K562 (cell line): ENCODE measurements at regions not wholly inside any gene's neighbourhood (a gene's known extent, or its start where the extent isn't known, plus 50 kb on each side); places are given as distances from the start of the nearest gene placed in this dataset.

Experiments used
- CHD7 ChIP-seq: fragments of 200-600 bp; sonication (generic); IDR thresholded peaks from one replicate; pipeline ENCODE4 v1.6.1; 2012; ENCODE audit warnings: mild to moderate bottlenecking, low read depth, low read length, inconsistent platforms
- FOS ChIP-seq: IDR thresholded peaks from 3 replicates; pipeline ENCODE4 v1.6.1; 2011; ENCODE audit not compliant: insufficient read length; ENCODE audit errors: extremely low read depth
- PBX2 ChIP-seq, 2 experiments: IDR thresholded peaks in 1 of 2; conservative IDR thresholded peaks in 1 of 2; 2 replicates each; pipeline ENCODE4 v1.6.1; 2016; ENCODE audit warnings: low read depth in 2 of 2, mild to moderate bottlenecking in 1 of 2, missing compliant biosample characterization in 1 of 2, missing genetic modification characterization in 1 of 2, moderate library complexity in 1 of 2
- RCOR1 ChIP-seq, 2 experiments: IDR thresholded peaks; 2 replicates each; pipeline ENCODE4 v1.6.1; 2012; ENCODE audit warnings: low read depth in 2 of 2, low read length in 2 of 2, borderline replicate concordance in 1 of 2, improper control_type of control experiment in 1 of 2
- ZNF280B ChIP-seq: fragments of 250-450 bp; sonication (Bioruptor Pico); IDR thresholded peaks from 2 replicates; pipeline ENCODE4 v1.5.1; 2021; ENCODE audit warnings: mild to moderate bottlenecking
- ZNF347 ChIP-seq: fragments of 450-650 bp; formaldehyde crosslinking; IDR thresholded peaks from 2 replicates; pipeline ENCODE4 v1.4.0; 2020; ENCODE audit warnings: low read depth, mild to moderate bottlenecking, moderate library complexity
- ZNF449 ChIP-seq: fragments of 250-450 bp; sonication (Bioruptor Pico); IDR thresholded peaks from 2 replicates; pipeline ENCODE4 v1.8.0; 2022; ENCODE audit warnings: moderate library complexity, mild to moderate bottlenecking, inconsistent platforms

- TF ChIP-seq CHD7, result no peak
- TF ChIP-seq PBX2 (CRISPR knock-in tag; IDR thresholded peaks at IDR 0.05; ENCODE audit: low read depth), result no peak
- TF ChIP-seq PBX2 (tag; conservative IDR thresholded peaks at IDR 0.05; ENCODE audit: low read depth), result no peak
- no peak for TF ChIP-seq ZNF347
- no peak for TF ChIP-seq ZNF449 (CRISPR knock-in tag)
- no peak for TF ChIP-seq ZNF280B
- TF ChIP-seq FOS, result no peak
- TF ChIP-seq RCOR1 (IDR thresholded peaks at IDR 0.05; ENCODE audit: borderline replicate concordance in 1 of 2, low read depth in 2 of 2, low read length in 2 of 2), result peak in 1 of 2 experiments; percentile 76; a peak in 1 of 4 replicates
Observed at GRCh38 chr3:194001728-194002459, 134.1 kb upstream of the HES1 start (continued).
